Fibroblast of lung (primary cell): ENCODE measurements at regions not wholly inside any gene's neighbourhood (a gene's known extent, or its start where the extent isn't known, plus 50 kb on each side); places are given as distances from the start of the nearest gene placed in this dataset.

Experiments used
- DNase-seq, 2 donors: peaks; one replicate each; pipeline versions ENCODE4 v3.0.0 to v3.0.0-alpha.2; 2010; ENCODE audit warnings: low read depth in 2 of 2
- H2AFZ ChIP-seq: 2 replicates; pipeline ENCODE4 v1.5.1; 2012; ENCODE audit warnings: low read length, control low read depth, inconsistent platforms
- H3K27ac ChIP-seq: 2 replicates; pipeline ENCODE4 v1.5.1; 2011; ENCODE audit warnings: low read length, control low read depth; ENCODE audit not compliant: insufficient read depth
- H3K27me3 ChIP-seq: 2 replicates; pipeline ENCODE4 v1.5.1; 2011; ENCODE audit warnings: mild to moderate bottlenecking, low read length; ENCODE audit not compliant: control insufficient read depth, insufficient read depth
- H3K36me3 ChIP-seq: 2 replicates; pipeline ENCODE4 v1.5.1; 2011; ENCODE audit warnings: low read length; ENCODE audit not compliant: control insufficient read depth, insufficient read depth
- H3K4me1 ChIP-seq: 2 replicates; pipeline ENCODE4 v1.5.1; 2011; ENCODE audit warnings: low read length; ENCODE audit not compliant: control insufficient read depth, insufficient read depth; ENCODE audit errors: extremely low read depth
- H3K4me2 ChIP-seq: 2 replicates; pipeline ENCODE4 v1.5.1; 2011; ENCODE audit warnings: low read length, control low read depth; ENCODE audit not compliant: insufficient read depth; ENCODE audit errors: extremely low read depth
- H3K4me3 ChIP-seq, 4 experiments: fragments of 200-600 bp in 1 of 4; sonication (generic) in 1 of 4; replicated peaks in 1 of 4; 2 replicates each; pipeline ENCODE4 v1.5.1; 2011 to 2016; ENCODE audit warnings: low read length in 4 of 4, low read depth in 3 of 4, mild to moderate bottlenecking in 3 of 4, control low read depth in 2 of 4, inconsistent platforms in 1 of 4, mixed read lengths in 1 of 4; ENCODE audit not compliant: insufficient read depth in 1 of 4; ENCODE audit errors: control extremely low read depth in 1 of 4
- H3K79me2 ChIP-seq: 2 replicates; pipeline ENCODE4 v1.5.1; 2012; ENCODE audit warnings: mild to moderate bottlenecking, low read length, inconsistent platforms; ENCODE audit not compliant: control insufficient read depth, insufficient read depth
- H3K9ac ChIP-seq: 2 replicates; pipeline ENCODE4 v1.5.1; 2011; ENCODE audit warnings: mild to moderate bottlenecking, low read length, control low read depth; ENCODE audit not compliant: insufficient read depth
- H3K9me3 ChIP-seq: 2 replicates; pipeline ENCODE4 v1.5.1; 2012; ENCODE audit warnings: low read depth, low read length; ENCODE audit not compliant: control insufficient read depth, insufficient read depth
- H4K20me1 ChIP-seq: 2 replicates; pipeline ENCODE4 v1.5.1; 2011; ENCODE audit warnings: low read length; ENCODE audit not compliant: control insufficient read depth, insufficient read depth; ENCODE audit errors: extremely low read depth
- EZH2 ChIP-seq: IDR thresholded peaks from 2 replicates; pipeline ENCODE4 v1.5.1; 2012; ENCODE audit warnings: low read length, control low read depth, mild to moderate bottlenecking; ENCODE audit errors: missing control alignments
- TF ChIP-seq, protein P1 (sequence below), 2 donors: IDR thresholded peaks in 1 of 2; conservative IDR thresholded peaks in 1 of 2; 1 replicate in 1 of 2; 2 replicates in 1 of 2; pipeline ENCODE4 v1.5.1; 2011 to 2012; ENCODE audit warnings: low read length in 2 of 2, control low read depth in 1 of 2, inconsistent platforms in 1 of 2, low read depth in 1 of 2, mild to moderate bottlenecking in 1 of 2

DNA sequence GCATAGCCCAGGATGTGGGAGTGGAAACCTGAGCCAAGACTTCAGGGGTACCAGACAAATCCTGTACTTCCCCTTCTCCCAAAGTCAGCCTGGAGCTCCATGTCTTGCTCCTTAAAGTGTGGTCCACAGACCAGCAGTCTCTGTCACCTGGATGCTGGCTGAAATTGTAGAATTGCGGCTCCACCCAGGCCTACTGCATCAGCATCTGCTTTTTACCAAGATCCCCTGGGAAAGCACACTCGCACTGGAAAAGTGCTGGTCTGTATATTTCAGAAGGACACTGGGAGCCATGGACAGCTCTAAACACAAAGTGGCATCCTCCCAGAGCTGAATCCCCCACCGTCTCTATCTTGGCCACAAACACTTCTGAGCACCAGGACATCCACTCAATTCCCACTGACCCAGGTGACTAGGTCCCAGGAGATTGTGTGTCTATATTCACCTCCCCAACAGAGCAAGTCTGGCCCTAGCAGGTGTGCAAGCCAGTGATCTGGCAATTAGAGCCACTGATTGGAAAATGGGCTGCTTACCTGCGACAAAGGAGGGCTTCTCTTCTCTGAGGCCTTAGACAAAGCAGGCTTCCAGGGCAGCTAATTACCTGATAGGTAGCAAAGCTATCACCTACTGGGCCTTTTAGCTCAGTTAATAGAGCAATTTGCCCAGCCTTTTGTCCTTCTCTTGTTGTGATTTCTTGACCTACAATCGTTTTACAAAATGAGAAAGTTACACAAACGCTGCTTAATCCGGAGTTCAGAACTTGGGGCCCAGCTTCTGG, 443.3 kb downstream of the MN1 start:
- peaks cover 2% of the 10 kb centered on the region for H3K27me3 ChIP-seq
- TF ChIP-seq, protein P1, sequence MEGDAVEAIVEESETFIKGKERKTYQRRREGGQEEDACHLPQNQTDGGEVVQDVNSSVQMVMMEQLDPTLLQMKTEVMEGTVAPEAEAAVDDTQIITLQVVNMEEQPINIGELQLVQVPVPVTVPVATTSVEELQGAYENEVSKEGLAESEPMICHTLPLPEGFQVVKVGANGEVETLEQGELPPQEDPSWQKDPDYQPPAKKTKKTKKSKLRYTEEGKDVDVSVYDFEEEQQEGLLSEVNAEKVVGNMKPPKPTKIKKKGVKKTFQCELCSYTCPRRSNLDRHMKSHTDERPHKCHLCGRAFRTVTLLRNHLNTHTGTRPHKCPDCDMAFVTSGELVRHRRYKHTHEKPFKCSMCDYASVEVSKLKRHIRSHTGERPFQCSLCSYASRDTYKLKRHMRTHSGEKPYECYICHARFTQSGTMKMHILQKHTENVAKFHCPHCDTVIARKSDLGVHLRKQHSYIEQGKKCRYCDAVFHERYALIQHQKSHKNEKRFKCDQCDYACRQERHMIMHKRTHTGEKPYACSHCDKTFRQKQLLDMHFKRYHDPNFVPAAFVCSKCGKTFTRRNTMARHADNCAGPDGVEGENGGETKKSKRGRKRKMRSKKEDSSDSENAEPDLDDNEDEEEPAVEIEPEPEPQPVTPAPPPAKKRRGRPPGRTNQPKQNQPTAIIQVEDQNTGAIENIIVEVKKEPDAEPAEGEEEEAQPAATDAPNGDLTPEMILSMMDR (conservative IDR thresholded peaks at IDR 0.05 in 1 of 2, IDR thresholded peaks at IDR 0.05 in 1 of 2; ENCODE audit: low read depth in 1 of 2, low read length in 2 of 2): no peak
- TF ChIP-seq EZH2: no peak
- no peaks in the 10 kb centered on the region for H3K79me2 ChIP-seq

DNA sequence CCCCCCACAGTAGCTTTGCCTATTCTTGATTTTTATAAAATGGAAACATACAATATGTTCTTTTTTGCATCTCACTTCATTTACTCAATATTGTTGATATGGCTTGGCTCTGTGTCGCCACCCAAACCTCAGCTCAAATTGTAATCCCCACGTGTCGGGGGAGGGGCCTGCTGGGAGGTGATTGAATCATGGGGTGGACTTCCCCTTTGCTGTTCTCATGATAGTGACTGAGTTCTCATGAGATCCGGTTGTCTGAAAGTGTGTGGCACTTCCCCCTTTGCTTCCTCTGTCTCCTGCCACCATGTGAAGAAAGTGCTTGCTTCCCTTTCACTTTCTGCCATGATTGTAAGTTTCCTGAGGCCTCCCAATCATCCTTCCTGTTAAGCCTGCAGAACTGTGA, 431.3 kb downstream of the MN1 start:
- Histone ChIP-seq H3K36me3 (no peaks in the 10 kb centered on the region), H3K79me2 (no peaks in the 10 kb centered on the region), H3K4me1 (no peaks in the 10 kb centered on the region), H3K27me3 (peaks cover 10% of the 10 kb centered on the region), H3K4me2 (no peak overlapping the region), H3K9ac (no peak overlapping the region), H3K27ac (no peak overlapping the region), H3K4me3 (no peak overlapping the region), H3K9me3 (no peaks in the 10 kb centered on the region), H2AFZ (no peak overlapping the region), H4K20me1 (no peaks in the 10 kb centered on the region)
- TF ChIP-seq EZH2: no peak
- TF ChIP-seq, protein P1 (conservative IDR thresholded peaks at IDR 0.05 in 1 of 2, IDR thresholded peaks at IDR 0.05 in 1 of 2; ENCODE audit: low read depth in 1 of 2, low read length in 2 of 2): no peak
- no peak for DNase-seq

More for the DNA sequence above, 443.3 kb downstream of the MN1 start:
- H3K9me3 ChIP-seq: no peaks in the 10 kb centered on the region
- no peaks in the 10 kb centered on the region for H3K4me1 ChIP-seq
- H4K20me1 ChIP-seq: no peaks in the 10 kb centered on the region
- DNase-seq: no peak
- H3K36me3 ChIP-seq: no peaks in the 10 kb centered on the region
- no peak overlapping the region for H2AFZ ChIP-seq
- no peak overlapping the region for H3K4me2 ChIP-seq
- H3K4me3 ChIP-seq: no peak overlapping the region
- H3K27ac ChIP-seq: no peak overlapping the region
- H3K9ac ChIP-seq: no peak overlapping the region

- no peak for TF ChIP-seq EZH2
- TF ChIP-seq, protein P1 (conservative IDR thresholded peaks at IDR 0.05 in 1 of 2, IDR thresholded peaks at IDR 0.05 in 1 of 2; ENCODE audit: low read depth in 1 of 2, low read length in 2 of 2): no peak
- peaks cover 7% of the 10 kb centered on the region for H3K27me3 ChIP-seq
- DNase-seq: no peak
- H3K79me2 ChIP-seq: no peaks in the 10 kb centered on the region
- no peak overlapping the region for H3K27ac ChIP-seq
- no peak overlapping the region for H3K4me3 ChIP-seq
- no peaks in the 10 kb centered on the region for H3K9me3 ChIP-seq
- H3K9ac ChIP-seq: no peak overlapping the region
- H2AFZ ChIP-seq: no peak overlapping the region
- H3K4me2 ChIP-seq: no peak overlapping the region
- H4K20me1 ChIP-seq: no peaks in the 10 kb centered on the region
- H3K36me3 ChIP-seq: no peaks in the 10 kb centered on the region
- no peaks in the 10 kb centered on the region for H3K4me1 ChIP-seq
These were observed 430.6 kb downstream of the MN1 start for GRCh38 chr22:27370987-27371386.
